Astrocyte (in vitro differentiated cells and primary cell): ENCODE measurements at regions not wholly inside any gene's neighbourhood (a gene's known extent, or its start where the extent isn't known, plus 50 kb on each side); places are given as distances from the start of the nearest gene placed in this dataset.

ENCODE experiments used
- DNase-seq: peaks from one replicate; pipeline ENCODE4 v3.0.0-alpha.2; 2010; ENCODE audit warnings: low read depth
- FAIRE-seq: peaks from 2 replicates; lab custom pipeline; 2011; peaks lifted over from hg19 to GRCh38; lab: Jason Lieb, UNC
- H2AFZ ChIP-seq: 2 replicates; pipeline ENCODE4 v1.6.0; 2012; ENCODE audit warnings: low read depth, low read length, inconsistent platforms
- H3K27ac ChIP-seq: 2 replicates; pipeline ENCODE4 v1.5.1; 2011; ENCODE audit warnings: low read depth, low read length, inconsistent platforms
- H3K27me3 ChIP-seq: 2 replicates; pipeline ENCODE4 v1.6.0; 2011; ENCODE audit warnings: low read length, inconsistent platforms; ENCODE audit not compliant: insufficient read depth
- H3K36me3 ChIP-seq: 2 replicates; pipeline ENCODE4 v1.5.1; 2011; ENCODE audit warnings: low read length, inconsistent platforms; ENCODE audit not compliant: insufficient read depth
- H3K4me1 ChIP-seq: 2 replicates; pipeline ENCODE4 v1.5.1; 2011; ENCODE audit warnings: low read length, inconsistent platforms; ENCODE audit not compliant: insufficient read depth
- H3K4me2 ChIP-seq: 2 replicates; pipeline ENCODE4 v1.6.0; 2012; ENCODE audit warnings: low read length, inconsistent platforms
- H3K4me3 ChIP-seq: 2 replicates; pipeline ENCODE4 v1.5.1; 2011; ENCODE audit warnings: low read depth, mild to moderate bottlenecking, low read length, inconsistent platforms; ENCODE audit not compliant: insufficient read depth
- H3K79me2 ChIP-seq: 2 replicates; pipeline ENCODE4 v1.6.0; 2012; ENCODE audit warnings: mild to moderate bottlenecking, low read length, inconsistent platforms; ENCODE audit not compliant: insufficient read depth
- H3K9ac ChIP-seq: 2 replicates; pipeline ENCODE4 v1.6.0; 2012; ENCODE audit warnings: mild to moderate bottlenecking, low read length, inconsistent platforms
- H3K9me3 ChIP-seq: 2 replicates; pipeline ENCODE4 v1.5.1; 2012; ENCODE audit warnings: low read depth, mild to moderate bottlenecking, low read length, inconsistent platforms; ENCODE audit not compliant: insufficient read depth
- H4K20me1 ChIP-seq: 2 replicates; pipeline ENCODE4 v1.6.0; 2012; ENCODE audit warnings: low read length, inconsistent platforms; ENCODE audit not compliant: insufficient read depth
- H3K27ac Mint-ChIP-seq: one replicate; pipeline ENCODE4 v1.8.0; 2021; ENCODE audit warnings: mild to moderate bottlenecking, mixed read lengths; ENCODE audit not compliant: unreplicated experiment
- H3K27me3 Mint-ChIP-seq: one replicate; pipeline ENCODE4 v1.8.0; 2021; ENCODE audit warnings: low read depth, mixed read lengths; ENCODE audit not compliant: unreplicated experiment
- H3K36me3 Mint-ChIP-seq: one replicate; pipeline ENCODE4 v1.8.0; 2021; ENCODE audit warnings: low read depth, mixed read lengths; ENCODE audit not compliant: unreplicated experiment
- H3K4me1 Mint-ChIP-seq: one replicate; pipeline ENCODE4 v1.8.0; 2021; ENCODE audit warnings: low read depth, mixed read lengths; ENCODE audit not compliant: unreplicated experiment
- H3K4me3 Mint-ChIP-seq: one replicate; pipeline ENCODE4 v1.8.0; 2021; ENCODE audit warnings: mild to moderate bottlenecking, moderate library complexity, mixed read lengths; ENCODE audit not compliant: unreplicated experiment
- H3K9me3 Mint-ChIP-seq: one replicate; pipeline ENCODE4 v1.8.0; 2021; ENCODE audit warnings: mild to moderate bottlenecking, mixed read lengths; ENCODE audit not compliant: unreplicated experiment
- CTCF ChIP-seq: IDR thresholded peaks from 2 replicates; pipeline ENCODE4 v1.5.1; 2011; ENCODE audit warnings: low read depth, mild to moderate bottlenecking, inconsistent platforms, low read length, moderate library complexity; ENCODE audit not compliant: insufficient read depth
- EZH2 ChIP-seq: IDR thresholded peaks from 2 replicates; pipeline ENCODE4 v1.6.1; 2012; ENCODE audit warnings: mild to moderate bottlenecking, low read length, inconsistent platforms; ENCODE audit not compliant: insufficient read depth

- FAIRE-seq (no peak), DNase-seq (no peak)
- H3K4me1 Mint-ChIP-seq, result no peaks in the 10 kb centered on the region
- no peak overlapping the region for H3K4me3 ChIP-seq
- H3K4me1 ChIP-seq, result no peaks in the 10 kb centered on the region
- peaks cover 3% of the 10 kb centered on the region for H3K27me3 Mint-ChIP-seq
- H3K9me3 Mint-ChIP-seq, result no peaks in the 10 kb centered on the region
- no peak overlapping the region for H2AFZ ChIP-seq
- H3K27ac Mint-ChIP-seq, result no peak overlapping the region
- H3K27me3 ChIP-seq, result no peaks in the 10 kb centered on the region
- TF ChIP-seq EZH2 (no peak), CTCF (no peak)
- no peaks in the 10 kb centered on the region for H3K9me3 ChIP-seq
- H3K4me2 ChIP-seq, result no peak overlapping the region
- H4K20me1 ChIP-seq, result no peaks in the 10 kb centered on the region
- H3K27ac ChIP-seq, result no peak overlapping the region
- H3K9ac ChIP-seq, result no peak overlapping the region
- no peaks in the 10 kb centered on the region for H3K36me3 Mint-ChIP-seq
- no peaks in the 10 kb centered on the region for H3K79me2 ChIP-seq
- H3K36me3 ChIP-seq, result no peaks in the 10 kb centered on the region
- H3K4me3 Mint-ChIP-seq, result no peak overlapping the region
Observed at GRCh38 chr11:101187748-101188147, 58.1 kb upstream of the PGR start.

GRCh38 chr11:101185985-101186384, 56.4 kb upstream of the PGR start:
- no peak overlapping the region for H3K27ac Mint-ChIP-seq
- H3K4me2 ChIP-seq, result no peak overlapping the region

More at GRCh38 chr11:101185985-101186384, 56.4 kb upstream of the PGR start:
- no peaks in the 10 kb centered on the region for H3K79me2 ChIP-seq
- Mint-ChIP-seq H3K27me3 (peaks cover 9% of the 10 kb centered on the region), H3K4me1 (no peaks in the 10 kb centered on the region), H3K36me3 (no peaks in the 10 kb centered on the region), H3K4me3 (no peak overlapping the region), H3K9me3 (no peaks in the 10 kb centered on the region)
- no peak overlapping the region for H2AFZ ChIP-seq
- H3K27me3 ChIP-seq, result no peaks in the 10 kb centered on the region
- no peak for DNase-seq
- TF ChIP-seq CTCF (no peak), EZH2 (no peak)
- no peaks in the 10 kb centered on the region for H3K4me1 ChIP-seq
- no peaks in the 10 kb centered on the region for H3K9me3 ChIP-seq
- no peak overlapping the region for H3K9ac ChIP-seq
- no peak overlapping the region for H3K4me3 ChIP-seq
- no peaks in the 10 kb centered on the region for H4K20me1 ChIP-seq
- H3K36me3 ChIP-seq, result no peaks in the 10 kb centered on the region
- no peak for FAIRE-seq
- no peak overlapping the region for H3K27ac ChIP-seq
